ENCODE measurements at regions not wholly inside any gene's neighbourhood (a gene's known extent, or its start where the extent isn't known, plus 50 kb on each side); places are given as distances from the start of the nearest gene placed in this dataset.

- no peak for TF ChIP-seq CTCF (IDR thresholded peaks at IDR 0.05; ENCODE audit: unreplicated experiment)
- no peaks in the 10 kb centered on the region for H3K4me1 Mint-ChIP-seq (ENCODE audit: low read depth)
- no peaks in the 10 kb centered on the region for H3K36me3 Mint-ChIP-seq (ENCODE audit: insufficient read depth)
- no peak overlapping the region for H3K4me3 Mint-ChIP-seq (ENCODE audit: low read depth)
- peaks cover 4% of the 10 kb centered on the region for H3K9me3 Mint-ChIP-seq (ENCODE audit: low read depth)
- no peak for DNase-seq (ENCODE audit: low spot score, unreplicated experiment)
- no peaks in the 10 kb centered on the region for H3K27me3 Mint-ChIP-seq
- no peak overlapping the region for H3K27ac Mint-ChIP-seq
These were observed 311.9 kb upstream of the PLD5 start for GRCh38 chr1:242836423-242836822.

- Mint-ChIP-seq H3K27me3 (peaks cover 4% of the 10 kb centered on the region), H3K9me3 (ENCODE audit: low read depth) (peaks cover 4% of the 10 kb centered on the region), H3K27ac (no peak overlapping the region), H3K4me1 (ENCODE audit: low read depth) (no peaks in the 10 kb centered on the region), H3K36me3 (ENCODE audit: insufficient read depth) (no peaks in the 10 kb centered on the region), H3K4me3 (ENCODE audit: low read depth) (no peak overlapping the region)
- DNase-seq (ENCODE audit: low spot score, unreplicated experiment), result no peak
- no peak for TF ChIP-seq CTCF (IDR thresholded peaks at IDR 0.05; ENCODE audit: unreplicated experiment)
These were observed 304.3 kb upstream of the PLD5 start for GRCh38 chr1:242828828-242829227.

- TF ChIP-seq CTCF (IDR thresholded peaks at IDR 0.05; ENCODE audit: unreplicated experiment), result no peak
- no peaks in the 10 kb centered on the region for H3K4me1 Mint-ChIP-seq (ENCODE audit: low read depth)
- DNase-seq (ENCODE audit: low spot score, unreplicated experiment), result no peak
- peaks cover 4% of the 10 kb centered on the region for H3K9me3 Mint-ChIP-seq (ENCODE audit: low read depth)
- H3K27me3 Mint-ChIP-seq, result peaks cover 4% of the 10 kb centered on the region
- no peaks in the 10 kb centered on the region for H3K36me3 Mint-ChIP-seq (ENCODE audit: insufficient read depth)
- no peak overlapping the region for H3K27ac Mint-ChIP-seq
- no peak overlapping the region for H3K4me3 Mint-ChIP-seq (ENCODE audit: low read depth)
These were observed 303.7 kb upstream of the PLD5 start for GRCh38 chr1:242828199-242828598.

DNA sequence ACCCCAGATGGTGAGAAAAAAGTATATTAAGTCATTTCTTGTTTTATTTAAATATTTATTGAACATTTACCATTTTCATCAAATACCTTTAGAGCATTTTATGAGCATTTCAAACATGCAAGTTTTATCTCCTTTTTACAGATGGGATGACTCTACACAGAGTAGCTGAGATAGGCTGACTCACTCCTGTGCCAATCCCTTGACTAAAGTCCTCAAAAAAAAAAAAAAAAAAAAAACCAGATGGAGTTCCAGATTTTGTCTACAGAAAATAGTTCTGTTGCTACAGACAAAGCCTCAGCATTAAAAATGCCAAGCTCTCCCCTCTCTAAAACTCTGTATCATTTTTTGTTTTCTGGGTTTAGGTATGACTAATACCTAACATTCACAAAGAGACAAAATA, 303.0 kb upstream of the PLD5 start:
- no peak overlapping the region for H3K27ac Mint-ChIP-seq
- no peak for TF ChIP-seq CTCF (IDR thresholded peaks at IDR 0.05; ENCODE audit: unreplicated experiment)
- H3K4me3 Mint-ChIP-seq (ENCODE audit: low read depth), result no peak overlapping the region
- H3K27me3 Mint-ChIP-seq, result peaks cover 4% of the 10 kb centered on the region
- no peak for DNase-seq (ENCODE audit: low spot score, unreplicated experiment)
- no peaks in the 10 kb centered on the region for H3K9me3 Mint-ChIP-seq (ENCODE audit: low read depth)
- no peaks in the 10 kb centered on the region for H3K4me1 Mint-ChIP-seq (ENCODE audit: low read depth)
- no peaks in the 10 kb centered on the region for H3K36me3 Mint-ChIP-seq (ENCODE audit: insufficient read depth)

DNA sequence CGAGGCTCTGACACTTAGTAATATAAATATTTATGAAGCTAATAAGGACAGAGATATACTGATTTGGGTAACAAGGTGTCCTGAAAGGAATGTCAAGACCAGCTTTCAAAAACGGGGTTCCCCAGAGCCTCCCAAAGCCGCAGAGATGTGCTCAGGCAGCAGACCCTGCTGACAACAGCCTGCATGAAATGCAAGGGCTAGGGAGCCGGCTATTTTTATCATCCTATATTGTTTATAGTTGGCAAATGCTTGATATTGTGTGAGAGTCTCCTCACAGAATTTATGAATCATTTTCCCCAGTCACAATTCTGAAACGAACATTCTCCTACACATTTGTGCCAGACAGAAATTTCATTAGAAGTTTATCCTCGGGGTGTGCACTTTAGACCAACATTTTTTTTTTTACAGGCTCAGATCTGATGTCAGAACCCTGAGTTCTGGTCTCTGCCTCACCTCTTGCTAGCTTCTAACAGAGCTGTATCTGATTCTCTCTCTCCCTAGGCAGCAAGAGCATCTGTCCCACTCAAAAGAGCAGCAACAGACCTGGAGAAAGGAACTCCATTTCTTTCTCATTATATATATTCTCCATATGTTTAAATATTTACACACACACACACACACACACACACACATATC, 302.3 kb upstream of the PLD5 start:
- no peak for TF ChIP-seq CTCF (IDR thresholded peaks at IDR 0.05; ENCODE audit: unreplicated experiment)
- H3K4me1 Mint-ChIP-seq (ENCODE audit: low read depth), result no peaks in the 10 kb centered on the region

More for the DNA sequence above, 302.3 kb upstream of the PLD5 start:
- Mint-ChIP-seq H3K27ac (no peak overlapping the region), H3K9me3 (ENCODE audit: low read depth) (no peaks in the 10 kb centered on the region), H3K36me3 (ENCODE audit: insufficient read depth) (no peaks in the 10 kb centered on the region), H3K27me3 (peaks cover 4% of the 10 kb centered on the region), H3K4me3 (ENCODE audit: low read depth) (no peak overlapping the region)
- DNase-seq (ENCODE audit: low spot score, unreplicated experiment), result no peak
